ENCODE measurements at regions not wholly inside any gene's neighbourhood (a gene's known extent, or its start where the extent isn't known, plus 50 kb on each side); places are given as distances from the start of the nearest gene placed in this dataset.
"Not testable (repeated sequence)": the region's sequence is repeated elsewhere in the genome, so short reads cannot be mapped to it uniquely, and the experiment has no call there.

- no peak for DNase-seq
Measured at GRCh38 chr15:91356083-91356482, 256.0 kb downstream of the SV2B start.

- no peak for DNase-seq
Measured at GRCh38 chr15:91357011-91357410, 257.0 kb downstream of the SV2B start.

- DNase-seq, result no peak
Measured at GRCh38 chr15:91357486-91357885, 257.4 kb downstream of the SV2B start.

GRCh38 chr15:91358405-91358804 lies 258.3 kb downstream of the SV2B start:
- no peak for DNase-seq

GRCh38 chr15:91361696-91362095 lies 261.6 kb downstream of the SV2B start:
- not testable (repeated sequence) for DNase-seq

GRCh38 chr15:91366111-91366510 lies 266.1 kb downstream of the SV2B start:
- no peak for DNase-seq

GRCh38 chr15:91368611-91369010 lies 268.6 kb downstream of the SV2B start:
- no peak for DNase-seq

- DNase-seq, result no peak
Measured at GRCh38 chr15:91369823-91370222, 269.8 kb downstream of the SV2B start.

- not testable (repeated sequence) for DNase-seq
Measured at GRCh38 chr15:91371345-91371744, 271.3 kb downstream of the SV2B start.

GRCh38 chr15:91374336-91374735 lies 274.3 kb downstream of the SV2B start:
- DNase-seq, result no peak

- no peak for DNase-seq
Measured at GRCh38 chr15:91376038-91376437, 276.0 kb downstream of the SV2B start.

- DNase-seq, result no peak
Measured at GRCh38 chr15:91380114-91380513, 280.1 kb downstream of the SV2B start.

- DNase-seq, result no peak
Measured at GRCh38 chr15:91383532-91383931, 283.5 kb downstream of the SV2B start.

- DNase-seq, result no peak
Measured at GRCh38 chr15:91384189-91384730, 284.2 kb downstream of the SV2B start.

GRCh38 chr15:91385311-91385710 lies 285.3 kb downstream of the SV2B start:
- no peak for DNase-seq

GRCh38 chr15:91393186-91393585 lies 293.1 kb downstream of the SV2B start:
- no peak for DNase-seq

GRCh38 chr15:91400481-91400880 lies 300.4 kb downstream of the SV2B start:
- DNase-seq, result no peak

GRCh38 chr15:91407269-91407889 lies 307.3 kb downstream of the SV2B start:
- no peak for DNase-seq

GRCh38 chr15:91408476-91409076 lies 308.5 kb downstream of the SV2B start:
- no peak for DNase-seq

GRCh38 chr15:91409387-91409786 lies 309.3 kb downstream of the SV2B start:
- DNase-seq, result no peak

- no peak for DNase-seq
Measured at GRCh38 chr15:91411586-91411985, 311.5 kb downstream of the SV2B start.

- DNase-seq, result no peak
Measured at GRCh38 chr15:91412138-91412928, 312.3 kb downstream of the SV2B start.

- DNase-seq, result no peak
Measured at GRCh38 chr15:91413142-91413541, 313.1 kb downstream of the SV2B start.

GRCh38 chr15:91414124-91414523 lies 314.1 kb downstream of the SV2B start:
- DNase-seq, result no peak
